ENCODE measurements at regions not wholly inside any gene's neighbourhood (a gene's known extent, or its start where the extent isn't known, plus 50 kb on each side); places are given as distances from the start of the nearest gene placed in this dataset.

DNA sequence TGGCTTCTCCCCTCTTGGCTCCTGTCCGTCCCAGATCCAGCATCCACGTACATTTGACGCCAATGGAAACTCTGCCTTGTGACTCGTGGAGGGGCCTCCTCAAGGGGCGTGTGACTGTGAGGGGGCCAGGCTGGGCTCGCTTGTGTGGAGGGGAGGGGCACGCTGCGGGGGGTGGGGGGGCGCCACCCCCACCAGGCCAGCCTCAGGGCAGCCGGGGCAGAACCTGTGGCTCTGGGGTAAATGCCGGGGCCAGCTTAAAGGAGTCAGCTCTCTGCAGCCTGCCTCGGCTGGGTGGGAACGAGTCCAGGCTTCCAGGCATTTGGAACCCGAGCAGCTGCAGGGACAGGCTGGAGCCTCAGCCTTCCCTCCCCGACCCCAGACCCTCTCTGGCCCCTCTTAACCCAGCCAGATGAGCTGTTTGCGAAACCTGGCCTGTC is 94.1 kb downstream of the SIK1 start:
- peak; percentile 70 for DNase-seq (ENCODE audit: low spot score)

DNA sequence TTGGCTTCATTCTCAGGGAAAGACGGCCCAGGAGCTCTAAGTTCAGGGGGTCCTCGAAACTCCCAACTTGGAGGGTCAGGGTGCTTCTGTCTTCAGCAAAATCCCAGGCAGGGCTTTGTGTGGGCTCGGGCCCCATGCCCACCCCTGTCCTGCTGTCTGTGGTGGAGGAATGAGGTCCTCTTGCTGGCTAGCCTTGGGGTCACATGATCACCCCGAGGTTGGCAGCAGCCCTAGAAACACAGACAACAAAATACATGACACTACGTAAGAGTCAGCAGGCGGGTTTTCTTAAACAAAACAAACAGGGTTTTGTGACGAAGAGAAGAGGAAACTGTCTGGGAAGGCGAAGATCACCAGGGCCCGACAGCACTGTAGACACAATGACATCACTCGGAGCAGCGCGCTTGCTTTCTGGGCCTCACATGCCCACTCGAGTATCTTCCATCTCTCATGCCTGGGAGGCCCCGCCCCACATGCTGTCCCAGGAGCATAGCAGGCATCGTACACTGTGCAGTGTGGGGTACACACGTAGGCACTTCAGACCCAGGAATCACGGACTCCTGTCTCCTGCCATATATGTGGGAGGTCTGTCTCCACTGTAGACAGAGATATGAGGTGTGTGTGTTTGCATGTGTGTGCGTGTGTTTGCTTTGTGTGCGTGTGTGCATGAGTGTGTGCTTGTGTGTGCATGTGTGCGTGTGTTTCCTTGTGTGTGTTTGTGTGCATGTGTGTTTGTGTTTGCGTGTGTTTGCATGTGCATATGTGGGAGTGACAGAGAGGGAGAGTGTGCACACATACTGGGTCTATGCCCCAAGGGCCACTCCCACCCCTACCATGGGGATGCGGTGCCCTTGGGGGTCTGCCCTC is 94.7 kb downstream of the SIK1 start:
- DNase-seq (ENCODE audit: low spot score) = no peak

DNA sequence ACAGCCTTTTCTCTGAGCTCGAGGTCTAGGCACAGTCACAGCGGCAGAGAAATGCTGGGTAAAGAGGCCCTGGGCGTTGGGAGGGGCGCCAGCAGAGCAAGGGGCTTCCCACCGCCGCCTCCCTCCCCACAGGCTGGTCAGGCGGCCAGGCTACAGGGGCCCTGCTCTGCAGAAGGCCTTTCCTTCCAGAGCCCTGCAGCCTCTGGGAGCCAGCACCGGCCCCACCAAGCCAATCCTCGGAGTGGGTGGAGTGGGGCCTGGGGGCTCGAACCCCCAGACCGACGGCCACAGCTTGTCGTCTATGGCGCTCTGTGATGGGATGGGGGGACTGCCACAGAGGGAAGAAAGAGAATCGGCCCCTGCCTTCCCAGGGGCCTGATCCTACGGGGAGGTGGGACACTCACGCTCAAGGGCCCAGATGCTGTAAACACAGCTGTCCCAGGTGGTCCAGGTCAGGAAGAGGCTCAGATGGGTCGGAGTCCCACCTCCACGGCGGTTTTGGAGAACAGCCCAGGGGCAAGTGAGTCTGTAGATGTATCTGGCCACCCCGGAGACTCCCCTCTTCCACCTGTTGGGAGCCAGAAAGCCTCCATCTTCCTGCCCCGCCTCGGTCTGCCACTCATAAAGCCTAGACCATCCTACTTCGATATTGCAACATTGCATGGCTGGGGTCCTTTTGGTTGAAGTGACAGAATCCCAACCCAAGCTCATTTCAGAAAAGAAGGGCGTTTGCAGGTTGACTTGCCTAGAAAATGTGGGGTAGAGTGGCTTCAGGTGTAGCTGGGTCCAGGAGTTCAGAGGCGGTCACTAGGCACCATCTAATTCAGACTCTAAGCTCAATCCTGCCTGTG is 95.6 kb downstream of the SIK1 start:
- DNase-seq (ENCODE audit: low spot score) = no peak

DNA sequence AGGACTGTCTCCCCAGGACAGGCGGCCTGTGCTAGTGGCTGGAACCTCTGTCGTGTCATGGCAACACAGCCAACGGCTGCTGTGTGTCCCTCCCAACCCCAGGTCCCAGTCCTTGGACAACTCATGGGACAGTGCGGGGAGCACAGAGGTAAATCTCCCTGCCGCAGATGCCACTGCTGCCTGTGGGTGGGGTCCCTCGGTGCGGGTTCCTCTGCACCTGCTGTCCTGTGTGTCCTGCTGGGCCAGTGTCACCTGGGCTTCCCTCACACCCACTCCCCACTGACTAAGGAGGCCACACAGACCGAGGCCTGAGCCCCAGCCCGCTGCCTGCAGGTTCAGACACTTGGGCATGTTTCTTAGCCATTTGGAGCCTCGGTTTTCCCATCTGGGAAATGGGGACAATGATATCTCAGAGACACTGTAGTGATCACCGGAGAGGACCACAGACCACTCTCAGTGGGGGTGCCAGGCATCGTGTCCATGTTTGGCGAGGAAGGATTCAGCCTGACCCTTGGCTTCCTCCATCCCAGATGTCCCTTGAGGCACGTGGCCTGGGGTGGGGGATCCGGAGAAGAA is 96.5 kb downstream of the SIK1 start:
- no peak for DNase-seq (ENCODE audit: low spot score)

DNA sequence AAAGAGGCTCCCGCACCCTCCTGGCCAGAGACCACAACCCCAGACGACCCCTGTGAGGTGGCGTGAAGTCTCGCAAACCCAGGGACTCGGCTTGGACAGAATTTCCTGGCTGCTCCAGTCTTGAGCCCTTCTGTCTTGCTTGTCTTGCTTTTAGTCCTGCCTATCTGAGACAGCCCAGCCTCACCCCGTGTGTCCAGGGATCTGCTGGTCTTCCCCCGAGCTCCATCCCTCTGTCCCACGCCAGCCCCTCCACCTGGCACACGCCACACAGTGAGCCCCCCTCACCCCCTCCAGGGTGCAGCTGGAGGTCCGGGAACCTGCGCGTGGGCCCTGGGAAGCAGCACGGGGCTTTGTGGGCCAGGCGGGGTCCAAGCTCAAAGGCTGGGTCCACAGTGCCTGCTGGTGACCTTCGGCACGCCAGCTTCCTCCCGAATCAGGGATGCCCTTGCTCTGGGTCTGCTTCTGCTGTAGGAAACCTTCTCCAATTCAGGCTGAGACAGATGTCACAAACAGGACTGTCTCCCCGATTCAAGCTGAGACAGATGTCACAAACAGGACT is 97.1 kb downstream of the SIK1 start:
- DNase-seq (ENCODE audit: low spot score) = no peak

DNA sequence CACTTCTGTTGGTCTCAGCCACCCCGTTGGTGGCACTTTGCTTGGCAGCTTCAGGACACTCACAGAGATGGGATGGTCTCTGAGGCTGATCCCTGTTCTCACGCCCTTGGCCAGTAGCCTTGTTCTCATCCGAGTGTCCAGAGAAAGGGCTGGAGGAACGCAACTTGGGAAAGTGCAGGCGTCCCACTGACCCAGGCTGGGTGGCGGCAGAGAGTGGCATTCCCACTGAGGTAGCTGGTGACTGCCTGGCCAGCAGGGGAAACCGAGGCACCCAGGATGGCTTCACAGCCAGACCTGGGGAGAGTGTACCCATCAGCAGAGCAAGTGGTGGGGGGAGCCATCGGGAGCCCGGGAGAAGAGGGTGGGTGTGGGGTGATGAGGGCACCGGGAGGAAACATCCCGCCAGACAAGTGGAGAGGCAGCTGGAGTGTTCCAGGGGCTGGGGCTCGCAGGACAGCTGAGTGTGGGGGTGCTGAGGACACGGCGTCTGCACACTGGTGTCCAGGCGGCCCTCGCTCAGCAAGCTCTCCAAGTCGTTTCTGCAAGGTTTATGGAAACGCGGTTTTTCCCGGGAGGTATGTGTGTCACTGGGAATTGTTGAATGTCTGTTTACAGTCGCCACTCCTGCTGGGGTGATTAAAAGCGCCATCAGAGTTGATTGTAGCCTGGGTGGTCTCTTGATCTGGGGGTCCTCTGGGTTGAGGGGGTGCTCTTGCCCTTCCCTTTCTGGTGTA is 97.8 kb downstream of the SIK1 start:
- no peak for DNase-seq (ENCODE audit: low spot score)

DNA sequence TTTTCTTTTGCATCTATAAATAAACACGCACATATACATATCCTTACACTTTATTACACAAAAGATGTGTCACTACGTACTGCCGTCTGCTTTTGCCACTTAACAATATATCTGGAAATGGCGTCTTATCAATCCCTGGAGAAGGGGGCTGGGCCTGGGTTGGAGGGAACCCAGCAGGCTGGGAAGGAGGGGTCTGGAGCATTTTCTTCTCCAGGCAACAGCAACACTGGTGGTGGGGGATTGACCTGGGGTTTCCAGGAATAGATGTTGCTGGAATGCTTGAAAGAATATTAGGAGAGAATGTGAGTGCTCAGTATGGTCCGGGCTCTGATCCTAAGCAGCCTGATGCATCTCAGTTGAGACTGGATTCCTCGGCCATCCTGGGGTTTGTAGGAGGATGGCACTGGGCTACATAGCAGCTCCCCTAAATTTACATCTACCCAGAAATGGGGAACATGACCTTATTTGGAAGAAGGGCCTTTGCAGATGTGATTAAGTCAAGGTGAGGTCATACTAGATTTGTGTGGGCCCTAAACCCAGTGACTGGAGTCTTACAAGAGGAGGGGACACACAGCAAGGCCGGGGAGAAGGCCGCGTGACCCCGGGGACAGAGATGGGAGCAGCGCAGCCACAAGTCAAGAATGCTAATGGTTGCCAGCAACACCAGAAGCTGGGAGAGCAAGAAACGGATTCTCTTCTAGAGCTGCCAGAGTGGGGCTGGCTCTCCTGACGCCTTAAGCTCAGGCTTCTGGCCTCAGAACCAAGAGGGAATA is 98.6 kb downstream of the SIK1 start:
- DNase-seq (ENCODE audit: low spot score) = no peak

DNA sequence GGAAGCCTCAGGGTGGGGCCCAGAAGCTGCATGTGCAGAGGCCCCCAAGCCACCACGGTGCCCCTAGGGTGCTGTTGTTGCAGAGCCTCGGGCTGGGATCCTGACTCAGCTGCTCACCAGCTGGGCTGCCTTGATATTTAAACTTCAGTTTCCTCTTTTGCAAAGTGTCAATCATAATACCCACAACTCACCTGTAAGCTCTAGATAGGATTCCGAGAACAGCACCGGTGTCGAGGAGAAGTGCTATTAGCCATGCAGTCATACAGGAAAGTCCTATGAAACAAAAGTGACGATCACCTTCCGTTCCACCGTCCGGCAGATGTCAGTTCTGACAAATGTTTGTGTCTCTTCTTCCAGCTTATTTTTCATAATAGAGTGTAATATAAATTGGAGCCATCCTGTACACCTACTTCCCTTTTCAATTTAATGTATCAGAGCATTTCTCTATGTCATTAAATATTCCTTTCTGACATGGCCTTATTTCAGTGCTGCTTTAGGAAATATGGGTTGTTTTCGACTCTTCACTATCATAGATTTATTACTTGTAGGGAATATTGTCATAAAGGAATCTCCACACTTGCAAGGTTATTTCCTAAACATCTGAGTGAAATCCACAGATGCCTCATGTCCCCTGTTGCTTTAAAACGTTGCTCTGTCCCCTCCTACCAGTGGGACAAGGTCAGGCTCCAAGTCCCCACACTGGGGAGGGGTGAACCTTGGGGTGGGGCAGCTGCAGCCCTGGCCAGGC is 100.8 kb downstream of the SIK1 start:
- no peak for DNase-seq (ENCODE audit: low spot score)

DNA sequence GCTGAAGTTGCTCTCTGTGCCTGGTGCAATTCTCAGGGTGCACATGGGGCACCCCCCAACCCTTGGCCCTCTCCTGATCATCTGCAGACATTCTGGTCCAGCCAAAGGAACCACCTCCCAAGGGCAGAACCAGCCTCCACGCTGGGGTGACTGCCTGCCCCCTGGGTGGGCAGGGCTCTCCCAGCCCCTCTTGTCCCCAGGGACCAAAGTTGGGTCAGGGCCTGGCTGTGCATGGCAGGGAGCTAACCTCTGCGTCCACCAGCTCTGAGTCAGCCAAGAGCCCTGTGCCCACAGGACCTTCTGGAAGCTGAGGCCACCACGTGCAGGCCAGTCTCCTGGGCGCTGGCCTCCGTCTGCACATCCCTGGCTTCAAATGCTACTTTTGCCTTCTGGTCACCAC is 101.9 kb downstream of the SIK1 start:
- DNase-seq (ENCODE audit: low spot score) = no peak

DNA sequence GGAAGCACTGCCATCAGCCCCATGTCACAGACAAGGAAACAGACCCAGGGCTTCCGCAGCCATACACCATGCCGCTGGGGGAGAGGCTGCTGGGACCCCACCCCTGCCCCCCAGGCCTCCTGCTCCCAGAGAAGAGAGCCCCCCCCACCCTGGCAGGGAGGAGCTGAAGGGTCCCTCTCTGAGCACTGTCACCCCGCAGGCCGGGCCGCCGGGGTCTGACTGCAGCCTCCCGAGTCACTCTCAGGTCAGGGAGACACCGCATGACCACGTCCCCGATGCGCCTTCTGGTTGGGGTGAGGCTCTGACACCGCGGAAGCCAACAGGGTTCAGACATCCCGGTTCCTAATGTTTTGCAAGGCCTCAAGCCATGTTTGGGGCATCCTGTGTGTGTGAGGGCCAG is 102.3 kb downstream of the SIK1 start:
- DNase-seq (ENCODE audit: low spot score) = no peak

DNA sequence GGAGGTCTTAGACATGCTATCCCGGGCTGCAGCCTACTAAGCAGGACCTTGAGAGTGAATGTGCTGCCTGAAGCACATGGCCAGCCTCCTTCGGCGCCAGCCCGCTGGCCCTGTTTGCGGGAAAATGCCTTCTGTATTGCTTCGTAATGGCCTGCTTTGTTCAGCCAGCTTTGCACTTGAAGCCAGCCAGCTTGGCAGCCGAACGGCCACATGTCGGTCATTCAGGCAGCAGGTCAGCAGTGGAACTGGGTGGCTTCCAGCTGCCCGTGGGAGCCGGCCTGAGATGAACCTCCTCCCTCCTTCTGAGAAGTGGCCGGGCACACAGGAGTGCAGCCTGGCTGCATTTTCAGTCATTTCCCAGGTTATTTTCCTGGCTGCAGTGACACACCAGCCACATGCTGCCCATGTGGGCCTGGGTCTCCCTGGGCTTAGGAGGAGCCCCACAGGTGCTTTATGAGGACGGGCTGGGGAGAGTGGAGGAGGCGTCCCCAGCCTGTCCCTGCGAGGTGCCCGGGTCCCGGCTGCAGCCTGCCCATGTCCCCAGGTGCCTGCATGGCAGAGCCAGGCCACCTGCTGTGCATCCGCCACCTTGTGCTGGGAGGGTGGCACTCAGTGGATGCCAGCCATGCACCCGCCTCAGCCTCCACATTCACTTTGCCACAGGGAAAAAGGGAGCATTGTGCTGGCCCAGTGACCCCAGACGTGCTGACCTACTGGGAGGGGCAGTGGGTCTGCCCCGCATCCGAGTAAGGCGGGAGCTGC is 103.5 kb downstream of the SIK1 start:
- DNase-seq (ENCODE audit: low spot score) = no peak

DNA sequence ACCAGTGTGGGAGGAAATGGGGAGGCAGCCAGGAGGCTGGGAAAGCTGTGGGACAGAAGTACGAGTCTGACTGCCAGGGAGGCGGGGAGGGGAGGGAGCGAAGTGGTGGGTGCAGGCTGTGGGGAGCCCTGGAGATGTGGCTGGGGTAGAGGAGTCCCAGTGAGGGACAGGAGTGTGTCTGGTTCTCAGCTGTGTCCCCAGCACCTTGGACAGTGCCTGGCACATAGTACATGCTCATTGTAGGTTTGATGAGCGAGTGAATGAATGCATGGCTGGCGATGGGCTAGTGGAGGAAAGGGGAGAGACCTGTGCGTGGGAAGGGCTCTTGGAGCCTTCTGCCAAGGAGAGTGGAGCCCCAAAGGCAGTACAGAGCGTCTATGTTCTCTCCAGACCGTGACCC is 104.1 kb downstream of the SIK1 start:
- DNase-seq (ENCODE audit: low spot score) = no peak

DNA sequence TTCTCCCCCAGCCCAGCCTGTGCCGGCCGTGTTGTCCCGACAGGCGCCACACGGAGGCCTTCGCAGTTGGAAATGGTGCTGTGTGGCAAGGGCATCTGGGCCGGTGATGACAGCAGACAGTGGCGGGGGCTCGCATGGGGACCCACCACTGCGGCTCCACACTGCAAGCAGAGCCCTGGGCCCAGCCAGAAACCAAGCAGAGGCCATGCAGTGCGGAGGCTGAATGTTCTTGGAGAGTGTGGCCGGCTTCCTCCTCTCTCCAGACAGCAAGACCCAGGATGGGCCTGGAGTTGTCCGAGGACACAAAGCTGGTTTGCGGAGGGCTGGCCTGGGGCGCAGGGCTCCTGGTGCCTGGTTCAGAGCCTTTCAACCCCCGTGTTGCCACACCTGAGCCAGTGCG is 104.6 kb downstream of the SIK1 start:
- DNase-seq (ENCODE audit: low spot score) = no peak

DNA sequence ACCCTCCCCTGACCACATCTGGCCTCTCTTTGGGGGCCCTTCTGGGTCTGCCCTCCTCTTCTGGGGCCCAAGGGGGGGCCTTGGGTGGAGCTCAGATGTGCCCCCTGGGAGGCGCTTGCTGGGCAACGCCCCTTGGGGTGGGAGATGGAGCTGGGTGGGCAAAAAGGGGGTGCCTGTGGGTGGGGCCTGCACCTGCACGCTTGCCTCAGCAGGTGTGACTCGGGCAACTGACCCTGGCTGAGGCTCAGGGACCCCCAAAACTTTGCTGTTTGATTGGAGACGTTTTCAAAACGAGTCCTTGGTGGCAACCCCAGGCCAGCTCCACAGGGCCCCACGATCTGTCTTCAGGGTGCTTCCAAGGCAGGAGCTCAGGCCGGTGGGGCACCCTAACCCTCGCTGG is 105.3 kb downstream of the SIK1 start:
- no peak for DNase-seq (ENCODE audit: low spot score)

DNA sequence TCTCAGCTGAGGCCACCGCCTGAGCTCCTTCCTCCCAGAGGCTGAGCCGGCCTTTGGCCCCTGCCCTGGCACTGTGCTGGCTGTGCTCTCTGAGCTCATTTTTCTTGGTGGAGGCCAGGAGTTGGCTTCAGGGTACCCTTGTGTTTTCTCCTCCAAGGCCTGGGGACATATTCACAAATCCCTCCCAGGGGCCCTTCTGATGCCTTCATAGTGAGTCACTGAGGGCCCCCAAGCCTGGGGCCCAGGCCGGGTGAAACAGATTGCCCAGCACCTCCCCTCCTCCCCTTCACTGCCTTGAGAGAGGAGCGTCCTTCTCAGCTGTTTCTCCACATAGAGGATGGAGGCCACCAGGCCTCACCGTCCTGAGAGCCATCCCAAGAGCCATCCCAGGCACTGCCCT is 105.8 kb downstream of the SIK1 start:
- no peak for DNase-seq (ENCODE audit: low spot score)

DNA sequence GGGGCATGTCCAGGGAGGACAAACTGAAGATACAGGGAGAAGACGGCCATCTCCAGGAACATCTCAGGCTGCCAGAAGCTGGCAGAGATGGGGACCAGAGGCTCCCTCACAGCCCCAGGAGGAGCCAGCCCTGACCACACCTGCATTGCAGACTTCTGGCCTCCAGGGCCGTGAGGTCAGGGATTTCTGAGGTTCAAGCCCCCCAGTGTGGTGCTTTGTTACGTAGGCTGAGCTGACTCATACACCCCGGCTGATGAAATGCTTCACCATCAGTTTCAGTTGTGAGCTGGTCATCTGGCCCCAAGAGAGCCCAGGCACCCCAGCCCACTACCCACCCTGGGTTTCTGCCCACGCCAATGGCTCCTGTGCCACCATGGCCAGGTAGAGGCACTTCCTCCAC is 106.4 kb downstream of the SIK1 start:
- no peak for DNase-seq (ENCODE audit: low spot score)

DNA sequence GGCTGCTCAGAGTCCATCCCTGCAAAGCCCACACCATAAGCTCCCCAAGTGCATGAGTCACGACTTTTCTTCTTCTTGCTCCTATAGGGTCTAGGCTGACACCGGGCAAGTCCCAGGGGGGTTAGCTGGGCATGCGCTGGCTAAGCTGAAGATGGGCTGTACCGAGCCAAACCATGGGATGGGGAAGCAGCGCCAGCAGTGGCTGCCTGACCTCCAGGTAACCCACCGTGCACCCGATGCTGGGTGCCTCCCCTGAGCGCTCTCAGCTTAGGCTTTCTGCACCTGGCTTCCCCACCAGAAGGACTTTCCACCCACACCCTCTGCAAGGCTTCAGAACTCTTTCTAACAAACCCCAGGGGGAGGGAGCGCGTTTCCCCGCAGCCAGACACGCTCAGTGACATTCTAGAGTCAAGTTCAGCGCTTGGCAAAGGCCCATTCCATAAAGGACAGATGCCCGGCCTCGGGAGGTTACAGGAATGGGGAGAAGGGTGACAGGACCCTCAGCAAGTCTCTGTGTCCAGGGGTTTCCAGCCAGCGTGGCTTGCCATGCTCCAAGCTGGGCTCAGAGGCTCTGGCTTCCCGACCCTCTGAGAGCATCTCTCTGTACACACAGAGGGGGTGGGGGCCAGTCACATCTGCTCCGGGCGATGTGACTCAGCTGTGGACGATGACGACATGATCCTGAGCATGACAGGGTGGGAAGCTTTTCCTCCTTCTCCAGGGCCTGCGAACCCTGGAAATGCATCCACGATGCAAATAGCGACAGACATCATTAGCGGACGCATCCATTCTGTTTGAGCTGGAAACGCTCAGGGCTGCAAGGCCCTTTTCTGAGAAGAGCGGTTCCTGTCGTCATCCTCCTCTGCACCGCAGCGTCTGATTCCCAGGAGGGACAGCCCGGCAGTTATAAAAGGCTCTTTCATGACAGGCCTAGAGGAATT is 107.8 kb downstream of the SIK1 start:
- peak; percentile 60 for DNase-seq (ENCODE audit: low spot score)

DNA sequence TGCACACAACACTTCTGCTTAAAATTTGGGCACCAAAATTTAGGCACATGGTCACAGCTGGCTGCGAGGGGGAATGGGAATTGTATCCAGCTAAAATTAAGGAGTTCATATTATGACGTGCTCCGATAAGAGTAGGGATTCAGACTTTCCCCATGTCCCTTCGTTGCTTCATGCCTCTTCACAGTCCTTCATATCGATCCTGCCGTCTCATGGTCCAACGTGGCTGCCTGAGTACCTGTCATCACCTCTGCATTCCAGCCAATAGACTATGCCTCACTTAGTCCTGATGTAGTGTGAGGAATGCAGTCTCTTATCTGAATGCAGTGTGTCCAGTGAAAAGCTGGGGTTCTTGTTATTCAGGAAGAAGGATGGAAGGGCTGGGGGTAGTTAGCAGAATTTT is 108.6 kb downstream of the SIK1 start:
- DNase-seq (ENCODE audit: low spot score) = no peak

DNA sequence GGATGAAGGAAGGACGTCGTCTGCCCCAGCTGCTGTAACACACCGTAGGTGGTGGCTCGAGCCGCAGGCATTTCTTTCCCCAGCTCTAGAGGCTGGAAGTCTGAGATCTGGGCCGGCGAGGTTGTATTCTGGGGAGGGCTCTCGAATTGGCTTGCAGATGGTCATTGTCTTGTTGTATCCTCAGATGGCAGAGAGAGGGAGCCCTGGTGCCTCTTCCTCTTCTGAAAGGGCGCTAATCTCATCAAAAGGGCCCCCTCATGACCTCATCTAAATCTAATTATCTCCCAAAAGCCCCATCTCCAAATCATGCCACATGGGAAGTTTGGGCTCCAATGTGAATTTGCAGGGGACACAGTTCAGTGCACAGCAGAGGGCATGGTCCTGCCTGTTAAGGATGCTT is 109.0 kb downstream of the SIK1 start:
- no peak for DNase-seq (ENCODE audit: low spot score)

Data from GM03348 (cell line).